H7 (cell line): ENCODE measurements at regions not wholly inside any gene's neighbourhood (a gene's known extent, or its start where the extent isn't known, plus 50 kb on each side); places are given as distances from the start of the nearest gene placed in this dataset.

Source experiments
- DNase-seq: peaks from one replicate; pipeline ENCODE4 v3.0.0; 2012
- H3K27me3 ChIP-seq: 2 replicates; pipeline ENCODE4 v1.6.0; 2011; ENCODE audit warnings: mild to moderate bottlenecking, low read length; ENCODE audit not compliant: control insufficient read depth, insufficient read depth
- H3K36me3 ChIP-seq: replicated peaks from 2 replicates; pipeline ENCODE4 v1.5.1; 2011; ENCODE audit warnings: low read length; ENCODE audit not compliant: control insufficient read depth, insufficient read depth
- H3K4me3 ChIP-seq: 2 replicates; pipeline ENCODE4 v1.5.1; 2011; ENCODE audit warnings: low read depth, mild to moderate bottlenecking, control low read depth, low read length, moderate library complexity; ENCODE audit not compliant: insufficient read depth

- Histone ChIP-seq H3K27me3 (no peaks in the 10 kb centered on the region), H3K36me3 (no peaks in the 10 kb centered on the region), H3K4me3 (no peak overlapping the region)
- peak; percentile 85 for DNase-seq
These were observed 94.8 kb downstream of the BTBD3 start for GRCh38 chr20:12012241-12013222.

DNA sequence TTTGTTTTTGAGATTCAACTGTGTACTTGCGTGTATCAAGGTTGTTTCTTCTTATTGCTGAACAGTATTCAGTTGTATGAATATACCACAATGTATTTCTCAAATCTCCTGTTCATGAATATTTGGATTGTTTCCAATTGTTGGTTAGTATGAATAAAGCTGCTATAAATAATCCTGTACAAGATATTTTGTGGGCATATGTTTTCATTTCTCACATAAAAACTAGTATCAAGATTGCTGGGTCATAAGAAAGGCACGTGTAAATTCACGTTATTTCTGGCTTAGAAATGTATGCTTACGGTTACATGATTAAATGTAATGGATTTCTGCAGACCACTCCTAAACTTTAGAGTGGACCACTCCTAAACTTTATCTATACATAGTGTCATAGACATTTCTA is 96.6 kb downstream of the BTBD3 start:
- no peak overlapping the region for H3K4me3 ChIP-seq
- no peaks in the 10 kb centered on the region for H3K36me3 ChIP-seq
- no peaks in the 10 kb centered on the region for H3K27me3 ChIP-seq
- no peak for DNase-seq

DNA sequence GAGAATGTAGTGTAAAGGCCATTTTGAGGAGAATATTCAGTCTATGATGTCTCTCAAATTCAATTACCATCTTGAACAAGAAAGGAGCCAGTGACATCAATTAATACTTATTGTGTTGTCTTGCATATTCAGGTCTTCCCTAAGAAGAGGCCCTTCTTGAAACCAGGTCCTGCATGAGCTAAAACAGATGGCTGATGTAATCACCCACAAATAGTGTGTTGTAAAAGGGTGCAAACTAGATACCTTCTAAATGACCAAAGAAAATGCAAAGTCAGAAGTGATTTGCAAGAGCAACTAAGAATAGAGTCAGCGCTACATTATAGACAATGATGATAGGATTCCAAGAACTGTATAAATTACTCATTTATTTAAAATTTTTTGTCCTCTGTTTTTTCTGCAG is 97.0 kb downstream of the BTBD3 start:
- H3K27me3 ChIP-seq: no peaks in the 10 kb centered on the region
- no peak overlapping the region for H3K4me3 ChIP-seq
- H3K36me3 ChIP-seq: no peaks in the 10 kb centered on the region
- DNase-seq: no peak

GRCh38 chr20:12016291-12016690 is 98.6 kb downstream of the BTBD3 start:
- Histone ChIP-seq H3K36me3 (no peaks in the 10 kb centered on the region), H3K27me3 (no peaks in the 10 kb centered on the region), H3K4me3 (no peak overlapping the region)
- DNase-seq: no peak

DNA sequence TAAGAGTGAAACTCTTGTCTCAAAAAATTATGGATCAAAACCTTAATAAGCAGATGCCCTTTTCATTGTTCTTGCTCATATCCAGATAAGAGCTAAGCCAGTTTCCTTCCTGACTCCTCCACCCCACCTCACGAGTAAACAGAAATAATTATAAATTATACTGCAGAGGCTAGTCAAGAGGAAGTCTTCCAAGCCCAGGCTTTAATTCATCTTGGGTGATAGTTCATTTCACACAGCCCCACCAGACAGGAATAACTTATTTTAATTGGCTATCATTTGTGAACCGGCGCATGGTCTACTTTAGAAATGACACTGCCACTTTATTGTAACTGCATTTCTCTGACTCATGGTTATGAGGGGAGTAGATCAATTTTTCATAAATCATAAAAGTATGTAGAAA is 102.0 kb downstream of the BTBD3 start:
- Histone ChIP-seq H3K4me3 (no peak overlapping the region), H3K27me3 (no peaks in the 10 kb centered on the region), H3K36me3 (no peaks in the 10 kb centered on the region)
- no peak for DNase-seq

DNA sequence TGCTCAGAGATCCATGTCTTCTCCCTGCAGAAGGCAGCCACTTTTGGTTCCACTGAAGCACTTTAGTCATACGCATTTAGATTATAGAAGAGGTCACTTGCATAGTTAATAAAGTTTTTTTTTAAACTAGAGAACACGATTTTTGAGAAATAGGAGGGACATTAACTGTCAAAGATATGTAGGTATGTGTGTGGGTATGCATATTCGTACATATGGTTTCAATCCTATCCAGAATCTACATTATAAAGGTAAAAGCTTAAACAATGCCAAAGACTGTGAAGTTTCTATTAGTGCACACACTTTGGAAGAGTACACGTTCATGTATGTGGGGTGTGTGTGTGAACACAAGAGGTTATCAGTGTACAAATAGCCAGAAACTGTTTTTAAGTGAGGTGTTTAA is 103.2 kb downstream of the BTBD3 start:
- Histone ChIP-seq H3K36me3 (no peaks in the 10 kb centered on the region), H3K4me3 (no peak overlapping the region), H3K27me3 (no peaks in the 10 kb centered on the region)
- no peak for DNase-seq

GRCh38 chr20:12022126-12022525 is 104.4 kb downstream of the BTBD3 start:
- no peaks in the 10 kb centered on the region for H3K27me3 ChIP-seq
- DNase-seq: no peak
- H3K36me3 ChIP-seq: no peaks in the 10 kb centered on the region
- no peak overlapping the region for H3K4me3 ChIP-seq

DNA sequence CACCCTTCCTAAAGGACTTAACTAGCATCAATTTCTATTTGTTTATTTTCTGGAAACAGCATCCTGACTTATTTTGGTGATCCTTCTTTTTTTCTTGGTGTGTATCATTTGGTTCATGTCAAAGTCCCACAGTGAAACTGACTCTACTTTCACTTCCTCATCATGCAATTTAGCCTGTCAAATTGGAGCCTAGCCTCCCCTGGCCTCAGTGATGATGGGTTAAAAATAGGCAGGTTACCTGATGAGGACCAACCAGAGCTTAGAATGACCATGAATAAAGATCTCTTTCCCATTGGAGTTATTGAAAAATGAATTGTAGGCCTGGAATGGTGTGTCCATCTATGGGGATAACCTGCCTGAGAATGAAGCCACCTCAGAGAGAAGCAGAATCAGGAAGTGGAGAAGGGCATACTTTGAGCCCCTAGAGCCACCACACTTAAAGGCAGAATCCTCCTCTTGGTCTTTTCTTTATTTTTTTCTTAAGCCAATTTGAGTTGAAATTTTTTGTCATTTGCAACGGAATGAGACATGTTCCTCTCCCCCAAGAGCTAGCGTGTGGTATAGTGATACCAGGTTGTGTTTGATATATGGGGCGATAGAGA is 105.6 kb downstream of the BTBD3 start:
- Histone ChIP-seq H3K36me3 (no peaks in the 10 kb centered on the region), H3K27me3 (no peaks in the 10 kb centered on the region), H3K4me3 (no peak overlapping the region)
- no peak for DNase-seq

DNA sequence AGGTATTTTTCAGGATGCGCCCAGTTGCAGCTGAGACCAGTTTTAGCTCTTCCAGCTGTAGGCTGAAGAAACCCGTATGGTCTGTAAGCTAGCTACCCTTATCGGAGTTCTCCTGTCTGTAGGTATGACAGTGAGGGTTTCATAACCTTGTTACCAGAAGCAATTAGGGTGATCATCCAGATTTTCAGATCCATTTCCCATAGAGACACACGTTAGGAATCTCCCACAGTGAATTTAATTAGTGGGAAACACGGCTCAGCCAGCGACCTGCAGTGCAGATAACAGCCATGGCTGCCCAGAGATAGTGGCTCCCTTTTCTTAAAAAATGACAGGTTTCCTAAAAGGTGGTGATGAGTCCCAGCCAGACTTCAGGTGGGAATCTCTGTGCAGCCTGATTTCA is 111.1 kb downstream of the BTBD3 start:
- Histone ChIP-seq H3K27me3 (no peaks in the 10 kb centered on the region), H3K36me3 (no peaks in the 10 kb centered on the region), H3K4me3 (no peak overlapping the region)
- DNase-seq: no peak

GRCh38 chr20:12030470-12030869 is 112.8 kb downstream of the BTBD3 start:
- Histone ChIP-seq H3K36me3 (no peaks in the 10 kb centered on the region), H3K4me3 (no peak overlapping the region), H3K27me3 (no peaks in the 10 kb centered on the region)
- no peak for DNase-seq

DNA sequence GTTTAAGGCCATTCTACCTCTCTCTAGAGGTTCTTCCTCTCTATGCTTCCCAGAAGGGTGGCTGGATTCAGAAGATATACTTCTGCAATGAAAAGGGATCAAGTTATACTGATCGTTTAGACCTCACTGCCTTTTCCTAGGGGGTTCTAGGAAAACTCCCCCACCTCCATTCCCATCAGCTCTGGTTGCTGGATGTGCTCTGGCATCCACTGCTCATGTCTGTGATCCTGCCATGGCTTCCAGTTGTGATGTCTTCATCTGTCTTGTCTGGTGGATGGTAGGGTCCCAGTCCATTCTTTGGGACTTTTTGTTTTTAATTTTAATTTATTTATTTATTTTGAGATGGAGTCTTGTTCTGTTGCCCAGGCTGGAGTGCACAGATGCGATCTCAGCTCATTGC is 118.4 kb downstream of the BTBD3 start:
- H3K27me3 ChIP-seq: no peaks in the 10 kb centered on the region
- no peak for DNase-seq
- no peak overlapping the region for H3K4me3 ChIP-seq
- no peaks in the 10 kb centered on the region for H3K36me3 ChIP-seq

DNA sequence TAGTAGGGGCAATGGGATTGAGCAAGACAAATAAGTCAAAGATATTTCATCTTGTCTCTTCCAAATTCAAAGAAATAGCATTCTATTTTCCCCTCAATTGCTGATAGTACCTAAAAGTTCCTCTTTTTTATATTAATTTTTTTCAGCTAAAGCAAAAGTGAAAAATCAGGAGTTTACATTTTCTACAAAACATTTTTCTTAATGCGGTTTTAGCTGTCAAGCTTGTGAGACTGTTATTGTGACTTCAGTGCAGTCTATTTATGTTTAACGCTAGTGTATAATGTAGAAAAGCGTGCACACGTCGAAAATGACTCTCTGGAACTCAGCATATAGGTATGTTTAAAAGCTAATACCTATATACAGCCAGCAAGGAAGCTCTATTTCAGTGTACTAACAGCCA is 119.8 kb downstream of the BTBD3 start:
- Histone ChIP-seq H3K4me3 (no peak overlapping the region), H3K27me3 (no peaks in the 10 kb centered on the region)
- DNase-seq: no peak

GRCh38 chr20:12040261-12040660 is 122.6 kb downstream of the BTBD3 start:
- no peaks in the 10 kb centered on the region for H3K36me3 ChIP-seq
- no peak overlapping the region for H3K4me3 ChIP-seq
- H3K27me3 ChIP-seq: no peaks in the 10 kb centered on the region
- DNase-seq: no peak

More for the DNA sequence above, 119.8 kb downstream of the BTBD3 start:
- H3K36me3 ChIP-seq: no peaks in the 10 kb centered on the region

DNA sequence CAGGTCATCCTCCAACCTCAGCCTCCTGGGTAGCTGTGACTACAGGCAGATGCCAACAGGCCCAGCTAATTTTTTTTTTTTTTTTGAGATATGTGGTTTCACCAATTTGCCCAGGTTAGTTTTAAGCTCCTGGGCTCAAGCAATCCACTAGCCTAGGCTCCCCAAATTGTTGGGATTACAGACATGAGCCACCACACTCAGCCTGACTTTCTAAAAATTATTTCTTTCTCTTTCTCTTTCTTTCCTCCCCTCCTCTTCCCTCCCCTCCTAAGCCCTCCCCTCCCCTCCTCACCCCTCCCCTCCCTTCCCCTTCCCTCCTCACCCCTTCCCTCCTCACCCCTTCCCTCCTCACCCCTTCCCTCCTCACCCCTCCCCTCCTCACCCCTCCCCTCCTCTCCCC is 127.3 kb downstream of the BTBD3 start:
- H3K27me3 ChIP-seq: no peaks in the 10 kb centered on the region
- no peak for DNase-seq
- no peaks in the 10 kb centered on the region for H3K36me3 ChIP-seq
- H3K4me3 ChIP-seq: no peak overlapping the region

GRCh38 chr20:12047838-12048432 is 130.2 kb downstream of the BTBD3 start:
- Histone ChIP-seq H3K36me3 (no peaks in the 10 kb centered on the region), H3K27me3 (no peaks in the 10 kb centered on the region), H3K4me3 (no peak overlapping the region)
- DNase-seq: no peak
